HG03469 (cell line): ENCODE measurements at regions not wholly inside any gene's neighbourhood (a gene's known extent, or its start where the extent isn't known, plus 50 kb on each side); places are given as distances from the start of the nearest gene placed in this dataset.

Source experiments
- ATAC-seq: cut with Tn5 transposase; IDR thresholded peaks from one replicate; pipeline ENCODE4 v1.9.1; 2021; ENCODE audit warnings: mild to moderate bottlenecking, moderate library complexity, moderate number of reproducible peaks; ENCODE audit not compliant: unreplicated experiment

GRCh38 chr11:26204839-26205238 is 127.1 kb upstream of the ANO3 start:
- ATAC-seq, result no peak

GRCh38 chr11:26219183-26220117 is 112.5 kb upstream of the ANO3 start:
- ATAC-seq, result no peak

GRCh38 chr11:26225646-26226045 is 106.3 kb upstream of the ANO3 start:
- ATAC-seq, result no peak

- ATAC-seq, result peak; percentile 90
These were observed 104.6 kb upstream of the ANO3 start for GRCh38 chr11:26227301-26227746.

GRCh38 chr11:26227883-26228502 is 103.9 kb upstream of the ANO3 start:
- ATAC-seq, result no peak

- no peak for ATAC-seq
These were observed 103.2 kb upstream of the ANO3 start for GRCh38 chr11:26228778-26229177.

- no peak for ATAC-seq
These were observed 102.7 kb upstream of the ANO3 start for GRCh38 chr11:26229257-26229656.

- no peak for ATAC-seq
These were observed 101.9 kb upstream of the ANO3 start for GRCh38 chr11:26229981-26230380.

- no peak for ATAC-seq
These were observed 100.7 kb upstream of the ANO3 start for GRCh38 chr11:26231252-26231661.

- ATAC-seq, result no peak
These were observed 97.5 kb upstream of the ANO3 start for GRCh38 chr11:26234451-26234850.

GRCh38 chr11:26243426-26243825 is 88.5 kb upstream of the ANO3 start:
- no peak for ATAC-seq

- no peak for ATAC-seq
These were observed 87.7 kb upstream of the ANO3 start for GRCh38 chr11:26244207-26244606.

GRCh38 chr11:26245046-26245445 is 86.9 kb upstream of the ANO3 start:
- ATAC-seq, result no peak

GRCh38 chr11:26247340-26247739 is 84.6 kb upstream of the ANO3 start:
- no peak for ATAC-seq

GRCh38 chr11:26248661-26249060 is 83.3 kb upstream of the ANO3 start:
- ATAC-seq, result no peak

- ATAC-seq, result no peak
These were observed 77.6 kb upstream of the ANO3 start for GRCh38 chr11:26254378-26254777.

GRCh38 chr11:26263769-26264168 is 68.2 kb upstream of the ANO3 start:
- no peak for ATAC-seq

GRCh38 chr11:26264266-26264665 is 67.7 kb upstream of the ANO3 start:
- ATAC-seq, result no peak

- ATAC-seq, result no peak
These were observed 62.8 kb upstream of the ANO3 start for GRCh38 chr11:26268980-26269660.

- no peak for ATAC-seq
These were observed 60.3 kb upstream of the ANO3 start for GRCh38 chr11:26271666-26272065.

- peak; percentile 73 for ATAC-seq
These were observed 55.0 kb upstream of the ANO3 start for GRCh38 chr11:26276798-26277424.
